ENCODE measurements at regions not wholly inside any gene's neighbourhood (a gene's known extent, or its start where the extent isn't known, plus 50 kb on each side); places are given as distances from the start of the nearest gene placed in this dataset.

DNA sequence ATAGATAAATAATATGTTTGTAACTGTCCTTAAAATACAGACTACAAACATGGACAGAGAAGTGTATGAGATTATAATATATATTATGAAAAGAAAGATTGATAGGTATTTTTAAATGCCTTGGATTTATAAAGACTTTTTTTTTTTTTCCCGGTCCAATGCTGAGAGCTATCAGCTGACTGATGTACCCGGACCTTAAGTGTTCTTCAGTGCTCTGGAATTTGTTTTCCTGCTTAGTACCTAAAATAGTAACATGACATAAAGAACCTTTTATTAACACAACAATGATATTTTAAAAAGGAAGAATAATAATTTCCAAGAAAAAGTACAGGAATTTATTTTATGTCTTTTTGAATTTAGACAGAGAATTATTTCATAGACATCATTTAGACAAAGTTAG is 795.5 kb upstream of the PCDH9 start:
- TF ChIP-seq POLR2A (IDR thresholded peaks at IDR 0.05; ENCODE audit: low read depth, low read length) (no peak), POLR2AphosphoS5 (IDR thresholded peaks at IDR 0.05; ENCODE audit: low read depth, low read length) (no peak), TAF1 (IDR thresholded peaks at IDR 0.05; ENCODE audit: low read depth, low read length) (no peak), PAX5 (IDR thresholded peaks at IDR 0.05; ENCODE audit: insufficient read depth, low read length, severe bottlenecking) (no peak), SPI1 (IDR thresholded peaks at IDR 0.05; ENCODE audit: low read depth, low read length) (no peak), POU2F2 (IDR thresholded peaks at IDR 0.05; ENCODE audit: low read depth, low read length) (no peak)
